ENCODE measurements at regions not wholly inside any gene's neighbourhood (a gene's known extent, or its start where the extent isn't known, plus 50 kb on each side); places are given as distances from the start of the nearest gene placed in this dataset.

- TF ChIP-seq, protein P1, sequence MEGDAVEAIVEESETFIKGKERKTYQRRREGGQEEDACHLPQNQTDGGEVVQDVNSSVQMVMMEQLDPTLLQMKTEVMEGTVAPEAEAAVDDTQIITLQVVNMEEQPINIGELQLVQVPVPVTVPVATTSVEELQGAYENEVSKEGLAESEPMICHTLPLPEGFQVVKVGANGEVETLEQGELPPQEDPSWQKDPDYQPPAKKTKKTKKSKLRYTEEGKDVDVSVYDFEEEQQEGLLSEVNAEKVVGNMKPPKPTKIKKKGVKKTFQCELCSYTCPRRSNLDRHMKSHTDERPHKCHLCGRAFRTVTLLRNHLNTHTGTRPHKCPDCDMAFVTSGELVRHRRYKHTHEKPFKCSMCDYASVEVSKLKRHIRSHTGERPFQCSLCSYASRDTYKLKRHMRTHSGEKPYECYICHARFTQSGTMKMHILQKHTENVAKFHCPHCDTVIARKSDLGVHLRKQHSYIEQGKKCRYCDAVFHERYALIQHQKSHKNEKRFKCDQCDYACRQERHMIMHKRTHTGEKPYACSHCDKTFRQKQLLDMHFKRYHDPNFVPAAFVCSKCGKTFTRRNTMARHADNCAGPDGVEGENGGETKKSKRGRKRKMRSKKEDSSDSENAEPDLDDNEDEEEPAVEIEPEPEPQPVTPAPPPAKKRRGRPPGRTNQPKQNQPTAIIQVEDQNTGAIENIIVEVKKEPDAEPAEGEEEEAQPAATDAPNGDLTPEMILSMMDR (IDR thresholded peaks at IDR 0.05; ENCODE audit: borderline replicate concordance, extremely low read depth, low read length, poor library complexity, severe bottlenecking) = no peak
- TF ChIP-seq EZH2 (IDR thresholded peaks at IDR 0.05; ENCODE audit: borderline replicate concordance, low read depth, low read length, severe bottlenecking) = no peak
These were observed 393.3 kb downstream of the EDEM1 start for GRCh38 chr3:5580826-5581225.

Data from DND-41 (cell line).